Heart left ventricle (tissue), 13 donors: ENCODE measurements at regions not wholly inside any gene's neighbourhood (a gene's known extent, or its start where the extent isn't known, plus 50 kb on each side); places are given as distances from the start of the nearest gene placed in this dataset.

Source experiments
- CTCF ChIP-seq, 12 donors: fragments of 200-600 bp; sonication (generic) in 4 of 12; IDR thresholded peaks; one replicate each; pipeline versions ENCODE4 v1.5.0 to v1.8.0; 2018 to 2022; ENCODE audit warnings: antibody characterized with exemption in 12 of 12, mild to moderate bottlenecking in 5 of 12
- POLR2A ChIP-seq, 2 donors: fragments of 450-650 bp; IDR thresholded peaks; one replicate each; pipeline ENCODE4 v1.6.1; 2017; ENCODE audit warnings: antibody characterized with exemption in 2 of 2, mild to moderate bottlenecking in 2 of 2, moderate library complexity in 2 of 2
- donor health status: ischemic (EF 13 %, LVEDD 7.1; RV severe dilation, severe dysfunction).
- donor health status: DM: no; HTN: yes; CAD: no.
- donor health status: DM: no; HTN: no; CAD: no.
- donor health status: ischemic (EF 25% LVEDD 6.9; RV normal size, moderate dysfunction).
- donor health status: ischemic (EF 25% LVEDD 5.7; RV mildly dilated, moderate dysfunction).
- donor health status: ischemic (EF 35%, LVEDD 5.7; RV mildly dilated, moderate dysfunction).
- donor health status: nonischemic (EF 11% LVEDD 7.7; RV severe dilation, severe dysfunction).
- donor health status: DM: yes; HTN: yes; CAD: no.
- donor health status: PGD.
- donor health status: ischemic (EF 29% LVEDD 5.4; RV normal size, mild dysfunction).
- donor health status: nonischemic (EF 23%, LVEDD 6.1; RV moderate dilation, normal function).

GRCh38 chr16:79407005-79407404, 193.5 kb downstream of the MAF start:
- TF ChIP-seq POLR2A (IDR thresholded peaks at IDR 0.05) = no peak
- no peak for TF ChIP-seq CTCF (IDR thresholded peaks at IDR 0.05)
